GM12878 (cell line): ENCODE measurements at regions not wholly inside any gene's neighbourhood (a gene's known extent, or its start where the extent isn't known, plus 50 kb on each side); places are given as distances from the start of the nearest gene placed in this dataset.

Source experiments
- ATAC-seq: fragments of 200-7000 bp; cut with Tn5 transposase; 3 replicates; pipeline ENCODE4 v1.9.1; 2020; ENCODE audit warnings: mild to moderate bottlenecking, moderate library complexity
- BruUV-seq: library from RNA; stranded (reverse); fragments of 400-500 nt; replicated peaks from 2 replicates; lab custom pipeline; 2021; lab: Mats Ljungman, UMichigan
- CTCF ChIA-PET: fragments of 300-600 bp; sonication (Branson Sonifier 250); formaldehyde crosslinking; extraction: SDS; loops from one replicate; lab custom pipeline; 2021; ENCODE audit warnings: inconsistent platforms; lab: Yijun Ruan, JAX
- POLR2A ChIA-PET: fragments of 350-600 bp; formaldehyde crosslinking; extraction: SDS; loops from one replicate; lab custom pipeline; 2021; ENCODE audit warnings: inconsistent platforms; lab: Charles Lee
- RAD21 ChIA-PET: fragments of 300-600 bp; sonication (Branson Sonifier 250); formaldehyde crosslinking; loops from one replicate; lab custom pipeline; 2023; ENCODE audit warnings: antibody characterized with exemption; ENCODE audit not compliant: unreplicated experiment; lab: Charles Lee
- SMC1A ChIA-PET: fragments of 300-600 bp; sonication (Branson Sonifier 250); formaldehyde crosslinking; loops from one replicate; lab custom pipeline; 2023; ENCODE audit not compliant: unreplicated experiment, uncharacterized antibody; lab: Charles Lee
- DNase-seq: peaks from one replicate; pipeline ENCODE4 v3.0.0-alpha.2; 2011; ENCODE audit warnings: low read depth, low spot score
- FAIRE-seq: peaks from 3 replicates; lab custom pipeline; 2011; peaks lifted over from hg19 to GRCh38; lab: Jason Lieb, UNC
- H2AFZ ChIP-seq: 2 replicates; pipeline ENCODE4 v1.6.0; 2011; ENCODE audit warnings: low read depth, low read length, control low read depth; ENCODE audit not compliant: control insufficient read depth
- H3K27ac ChIP-seq: 2 replicates; pipeline ENCODE4 v1.5.1; 2011; ENCODE audit warnings: control low read depth; ENCODE audit not compliant: control insufficient read depth, insufficient read depth
- H3K27me3 ChIP-seq, 2 experiments: replicated peaks in 1 of 2; 2 replicates each; pipeline versions ENCODE4 v1.6.0 to v1.6.1; 2011; ENCODE audit warnings: low read length in 1 of 2; ENCODE audit not compliant: control insufficient read depth in 2 of 2, insufficient read depth in 2 of 2
- H3K36me3 ChIP-seq, 2 experiments: 2 replicates each; pipeline ENCODE4 v1.5.1; 2011; ENCODE audit warnings: low read length in 1 of 2; ENCODE audit not compliant: control insufficient read depth in 2 of 2, insufficient read depth in 2 of 2
- H3K4me1 ChIP-seq: 2 replicates; pipeline ENCODE4 v1.6.1; 2011; ENCODE audit warnings: mild to moderate bottlenecking, low read length, moderate library complexity, mixed read lengths; ENCODE audit not compliant: control insufficient read depth, insufficient read depth
- H3K4me2 ChIP-seq: 2 replicates; pipeline ENCODE4 v1.6.0; 2011; ENCODE audit warnings: control low read depth; ENCODE audit not compliant: control insufficient read depth, insufficient read depth
- H3K4me3 ChIP-seq: fragments of 200-600 bp; sonication (generic); 2 replicates; pipeline ENCODE4 v1.5.1; 2016
- H3K79me2 ChIP-seq: 2 replicates; pipeline ENCODE4 v1.6.0; 2011; ENCODE audit warnings: low read length; ENCODE audit not compliant: control insufficient read depth, insufficient read depth
- H3K9ac ChIP-seq: 2 replicates; pipeline ENCODE4 v1.8.0; 2011; ENCODE audit warnings: low read length, control low read depth, mixed read lengths; ENCODE audit not compliant: control insufficient read depth, insufficient read depth
- H3K9me3 ChIP-seq: replicated peaks from 3 replicates; pipeline ENCODE4 v1.5.1; 2011; ENCODE audit warnings: mild to moderate bottlenecking, low read length; ENCODE audit not compliant: control insufficient read depth, insufficient read depth
- H4K20me1 ChIP-seq: 2 replicates; pipeline ENCODE4 v1.6.0; 2011; ENCODE audit not compliant: control insufficient read depth, insufficient read depth
- CEBPZ ChIP-seq: fragments of 150-350 bp; IDR thresholded peaks from 2 replicates; pipeline ENCODE4 v1.6.1; 2016; ENCODE audit warnings: low read depth, low read length
- EED ChIP-seq: sonication (generic); IDR thresholded peaks from 2 replicates; pipeline ENCODE4 v1.6.1; 2016; ENCODE audit warnings: antibody characterized with exemption, low read depth
- FOS ChIP-seq: IDR thresholded peaks from 3 replicates; pipeline ENCODE4 v1.6.1; 2011; ENCODE audit warnings: borderline replicate concordance; ENCODE audit not compliant: insufficient read length; ENCODE audit errors: extremely low read depth
- HDAC2 ChIP-seq: fragments of 200-600 bp; sonication (generic); IDR thresholded peaks from 2 replicates; pipeline ENCODE4 v1.6.1; 2017
- MYB ChIP-seq: fragments of 150-350 bp; IDR thresholded peaks from 2 replicates; pipeline ENCODE4 v1.6.1; 2014; ENCODE audit warnings: mild to moderate bottlenecking, low read depth, low read length, borderline replicate concordance
- PBX3 ChIP-seq: IDR thresholded peaks from 2 replicates; pipeline ENCODE4 v1.6.1; 2011; ENCODE audit warnings: mild to moderate bottlenecking, low read depth, low read length, moderate library complexity; ENCODE audit not compliant: insufficient replicate concordance
- PML ChIP-seq: IDR thresholded peaks from 2 replicates; pipeline ENCODE4 v1.6.1; 2012; ENCODE audit warnings: low read length, inconsistent platforms
- RAD21 ChIP-seq: IDR thresholded peaks from 2 replicates; pipeline ENCODE4 v1.6.1; 2011; ENCODE audit warnings: mild to moderate bottlenecking, low read depth, low read length, moderate library complexity; ENCODE audit not compliant: insufficient read depth
- SMAD1 ChIP-seq: fragments of 450-650 bp; IDR thresholded peaks from 2 replicates; pipeline ENCODE4 v1.6.1; 2018; ENCODE audit warnings: mild to moderate bottlenecking, low read depth; ENCODE audit not compliant: partially characterized antibody
- SP1 ChIP-seq: IDR thresholded peaks from one replicate; pipeline ENCODE4 v1.6.1; 2011; ENCODE audit warnings: low read depth, low read length
- SREBF2 ChIP-seq: IDR thresholded peaks from 2 replicates; pipeline ENCODE4 v1.6.1; 2012; ENCODE audit warnings: mild to moderate bottlenecking, low read length
- SRF ChIP-seq, 2 experiments: IDR thresholded peaks; 2 replicates each; pipeline ENCODE4 v1.6.1; 2011; ENCODE audit warnings: low read depth in 2 of 2, low read length in 2 of 2, mild to moderate bottlenecking in 1 of 2, moderate library complexity in 1 of 2
- TCF7 ChIP-seq: IDR thresholded peaks from 2 replicates; pipeline ENCODE4 v1.6.1; 2014; ENCODE audit warnings: antibody characterized with exemption, borderline replicate concordance
- WGBS: methylation state at CpG from one replicate; pipeline ENCODE4 v1.1.6; 2016; ENCODE audit warnings: low lambda C conversion rate; ENCODE audit not compliant: insufficient replicate concordance, insufficient coverage; ENCODE audit errors: missing lambda C conversion rate; 5-methylcytosine and 5-hydroxymethylcytosine counted together
- in situ Hi-C: fragments of 300-500 bp; cut with MboI; formaldehyde crosslinking; loops from 9 replicates; pipeline ENCODE4 v1.14.3; 2018; ENCODE audit warnings: mixed read lengths
- intact Hi-C: fragments of 100-400 bp; cut with micrococcal nuclease; formaldehyde crosslinking; loops from one replicate; pipeline ENCODE4 v1.14.2; 2022; ENCODE audit not compliant: unreplicated experiment

- TF ChIP-seq PBX3: no peak
- no peak for TF ChIP-seq SMAD1
- no peak for TF ChIP-seq SP1
Observed at GRCh38 chr9:21679432-21679831, 123.0 kb upstream of the MTAP start (continued).

GRCh38 chr9:21680590-21680989 is 121.8 kb upstream of the MTAP start:
- RAD21 ChIA-PET: no interaction called here
- Histone ChIP-seq H3K4me3 (no peak overlapping the region), H3K27ac (no peak overlapping the region), H3K4me2 (no peak overlapping the region)
- 34% methylated on average over 4 of the region's 4 CpGs for WGBS
- CTCF ChIA-PET: no interaction called here
- intact Hi-C loops: no loop called here
- DNase-seq: no peak
- TF ChIP-seq EED (no peak), PML (no peak), SRF (IDR thresholded peaks at IDR 0.05; ENCODE audit: low read depth in 2 of 2, low read length in 2 of 2) (no peak), HDAC2 (no peak), SREBF2 (no peak), SMAD1 (no peak), RAD21 (no peak), TCF7 (no peak), FOS (no peak), MYB (no peak), CEBPZ (no peak)
- TF ChIP-seq, all 136 proteins: peak for 0
- H3K9me3 ChIP-seq: no peaks in the 10 kb centered on the region
- no peaks in the 10 kb centered on the region for H4K20me1 ChIP-seq
- H2AFZ ChIP-seq: no peak overlapping the region
- H3K36me3 ChIP-seq: no peaks in the 10 kb centered on the region
- no peaks in the 10 kb centered on the region; a peak in 1 of 4 replicates for H3K27me3 ChIP-seq
- no peak overlapping the region for H3K9ac ChIP-seq
- POLR2A ChIA-PET: no interaction called here
- no TSS peak for BruUV-seq
- SMC1A ChIA-PET: interaction anchor here (0.6 kb wide), 1 partner anchor 22 kb away, joined by 3 read pairs; no protein-coding TSS in a partner anchor
- no peaks in the 10 kb centered on the region for H3K4me1 ChIP-seq
- in situ Hi-C loops: no loop called here
- no peak for ATAC-seq
- no peaks in the 10 kb centered on the region for H3K79me2 ChIP-seq
- no peak for FAIRE-seq
